SK-N-SH (cell line): ENCODE measurements at regions not wholly inside any gene's neighbourhood (a gene's known extent, or its start where the extent isn't known, plus 50 kb on each side); places are given as distances from the start of the nearest gene placed in this dataset.

Experiments
- CTCF ChIA-PET: fragments of 300-600, 350-600 bp; formaldehyde crosslinking; extraction: SDS; loops from one replicate; lab custom pipeline; 2021; lab: Yijun Ruan, JAX
- POLR2A ChIA-PET: fragments of 350-600 bp; sonication (Branson Sonifier 250); formaldehyde crosslinking; extraction: SDS; loops from one replicate; lab custom pipeline; 2020; ENCODE audit warnings: antibody characterized with exemption, inconsistent platforms; lab: Yijun Ruan, JAX
- DNase-seq: peaks from one replicate; pipeline ENCODE4 v3.0.0; 2012
- H2AFZ ChIP-seq: fragments of 200-600 bp; sonication (generic); 2 replicates; pipeline ENCODE4 v1.8.1; 2016; ENCODE audit warnings: antibody characterized with exemption, mild to moderate bottlenecking, low read depth
- H3F3A ChIP-seq: fragments of 200-600 bp; sonication (generic); replicated peaks from 2 replicates; pipeline ENCODE3; 2016; ENCODE audit warnings: antibody characterized with exemption, mild to moderate bottlenecking; ENCODE audit not compliant: insufficient read depth
- H3K27ac ChIP-seq, 2 experiments: fragments of 200-500 bp in 1 of 2; fragments of 200-600 bp in 1 of 2; sonication (Bioruptor generic) in 1 of 2; sonication (generic), shearing (Covaris generic) in 1 of 2; 2 replicates each; pipeline versions ENCODE4 v1.5.1 to v1.6.1; 2014 to 2016; ENCODE audit warnings: low read depth in 2 of 2, inconsistent platforms in 1 of 2, low read length in 1 of 2, mild to moderate bottlenecking in 1 of 2, mixed read lengths in 1 of 2
- H3K27me3 ChIP-seq: fragments of 200-600 bp; sonication (generic), shearing (Covaris generic); 2 replicates; pipeline ENCODE4 v1.6.1; 2016; ENCODE audit warnings: mixed run types; ENCODE audit not compliant: insufficient read depth
- H3K36me3 ChIP-seq, 2 experiments: fragments of 200-500 bp in 1 of 2; fragments of 200-600 bp in 1 of 2; sonication (Bioruptor generic) in 1 of 2; sonication (generic) in 1 of 2; replicated peaks in 1 of 2; 2 replicates each; pipeline versions ENCODE3 to v1.5.1; 2014 to 2016; ENCODE audit warnings: low read length in 1 of 2, mild to moderate bottlenecking in 1 of 2; ENCODE audit not compliant: insufficient read depth in 2 of 2, control insufficient read depth in 1 of 2
- H3K4me1 ChIP-seq, 2 experiments: fragments of 200-500 bp in 1 of 2; fragments of 200-600 bp in 1 of 2; sonication (Bioruptor generic) in 1 of 2; sonication (generic), shearing (Covaris generic) in 1 of 2; 2 replicates each; pipeline versions ENCODE4 v1.5.1 to v1.6.1; 2014 to 2016; ENCODE audit warnings: low read depth in 1 of 2, low read length in 1 of 2, mixed run types in 1 of 2; ENCODE audit not compliant: insufficient read depth in 2 of 2, control insufficient read depth in 1 of 2
- H3K4me2 ChIP-seq: fragments of 200-600 bp; sonication (generic), shearing (Covaris generic); 2 replicates; pipeline ENCODE4 v1.6.1; 2017; ENCODE audit warnings: mixed run types
- H3K4me3 ChIP-seq, 2 experiments: fragments of 200-500 bp in 1 of 2; fragments of 200-600 bp in 1 of 2; sonication (Bioruptor generic) in 1 of 2; sonication (generic), shearing (Covaris generic) in 1 of 2; 2 replicates each; pipeline versions ENCODE4 v1.5.1 to v1.8.1; 2014 to 2016; ENCODE audit warnings: low read depth in 2 of 2, inconsistent platforms in 1 of 2, low read length in 1 of 2, mild to moderate bottlenecking in 1 of 2, mixed read lengths in 1 of 2, moderate library complexity in 1 of 2
- H3K79me2 ChIP-seq: fragments of 200-600 bp; sonication (generic); 2 replicates; pipeline ENCODE4 v1.8.1; 2017; ENCODE audit warnings: mild to moderate bottlenecking; ENCODE audit not compliant: insufficient read depth
- H3K9ac ChIP-seq: fragments of 200-600 bp; sonication (generic); 2 replicates; pipeline ENCODE4 v1.6.1; 2017; ENCODE audit warnings: mixed run types
- H3K9me2 ChIP-seq: fragments of 200-600 bp; sonication (generic); 2 replicates; pipeline ENCODE4 v1.6.1; 2017; ENCODE audit warnings: mixed run types
- H3K9me3 ChIP-seq: fragments of 200-600 bp; sonication (generic); 2 replicates; pipeline ENCODE4 v1.6.1; 2017; ENCODE audit warnings: mixed run types, mild to moderate bottlenecking, moderate library complexity
- H4K20me1 ChIP-seq: fragments of 200-600 bp; sonication (generic); 2 replicates; pipeline ENCODE4 v1.6.1; 2017; ENCODE audit warnings: mild to moderate bottlenecking, mixed run types; ENCODE audit not compliant: insufficient read depth
- CHD2 ChIP-seq: fragments of 150-350 bp; IDR thresholded peaks from 2 replicates; pipeline ENCODE4 v1.6.1; 2018; ENCODE audit warnings: low read length; ENCODE audit not compliant: partially characterized antibody
- CTCF ChIP-seq: fragments of 200-600 bp; sonication (generic); IDR thresholded peaks from 2 replicates; pipeline ENCODE4 v1.6.1; 2017; ENCODE audit warnings: antibody characterized with exemption, mild to moderate bottlenecking, moderate library complexity
- ELF1 ChIP-seq: IDR thresholded peaks from 2 replicates; pipeline ENCODE4 v1.4.0; 2012
- EP300 ChIP-seq, 2 experiments: IDR thresholded peaks; 2 replicates each; pipeline versions ENCODE4 v1.4.0 to v1.6.1; 2012; ENCODE audit warnings: borderline replicate concordance in 1 of 2, low read depth in 1 of 2, low read length in 1 of 2
- EZH2phosphoT487 ChIP-seq: fragments of 200-600 bp; sonication (generic); IDR thresholded peaks from 2 replicates; pipeline ENCODE4 v1.6.1; 2017; ENCODE audit warnings: low read depth, mixed run types, mild to moderate bottlenecking, antibody characterized with exemption, moderate library complexity, borderline replicate concordance
- FOSL2 ChIP-seq: IDR thresholded peaks from 2 replicates; pipeline ENCODE4 v1.4.0; 2012; ENCODE audit warnings: low read depth, mild to moderate bottlenecking, moderate library complexity, borderline replicate concordance
- GABPA ChIP-seq: IDR thresholded peaks from 2 replicates; pipeline ENCODE4 v1.4.0; 2012; ENCODE audit warnings: low read depth, mild to moderate bottlenecking
- NFIC ChIP-seq: IDR thresholded peaks from 2 replicates; pipeline ENCODE4 v1.4.0; 2012; ENCODE audit warnings: borderline replicate concordance
- RAD21 ChIP-seq: IDR thresholded peaks from 2 replicates; pipeline ENCODE4 v1.6.1; 2012; ENCODE audit warnings: mild to moderate bottlenecking, low read length
- RXRA ChIP-seq: IDR thresholded peaks from 2 replicates; pipeline ENCODE4 v1.4.0; 2012; ENCODE audit warnings: low read depth, mild to moderate bottlenecking, borderline replicate concordance
- TCF12 ChIP-seq: IDR thresholded peaks from 2 replicates; pipeline ENCODE4 v1.4.0; 2012
- USF2 ChIP-seq: fragments of 150-350 bp; IDR thresholded peaks from 2 replicates; pipeline ENCODE4 v1.6.1; 2017; ENCODE audit warnings: antibody characterized with exemption, low read length, low read depth, borderline replicate concordance
- WGBS: methylation state at CpG from one replicate; pipeline ENCODE4 v1.1.6; 2017; ENCODE audit warnings: low lambda C conversion rate; 5-methylcytosine and 5-hydroxymethylcytosine counted together
- TF ChIP-seq, protein P1 (sequence below): IDR thresholded peaks from 2 replicates; pipeline ENCODE4 v1.6.1; 2012; ENCODE audit warnings: mild to moderate bottlenecking, low read depth, low read length, moderate library complexity
- TF ChIP-seq, protein P2 (sequence below): IDR thresholded peaks from 2 replicates; pipeline ENCODE4 v1.4.0; 2012; ENCODE audit warnings: low read depth, borderline replicate concordance
- TF ChIP-seq, protein P3 (sequence below): IDR thresholded peaks from 2 replicates; pipeline ENCODE4 v1.4.0; 2012; ENCODE audit warnings: low read depth

- H3F3A ChIP-seq: no peaks in the 10 kb centered on the region
- no peaks in the 10 kb centered on the region for H3K9me3 ChIP-seq
- no peak for DNase-seq
- H3K79me2 ChIP-seq: no peaks in the 10 kb centered on the region
- H3K4me3 ChIP-seq: no peak overlapping the region
- H3K27me3 ChIP-seq: no peaks in the 10 kb centered on the region
- ChIA-PET POLR2A (no interaction called here), CTCF (interaction anchor here (1.1 kb wide), 1 partner anchor 19 kb away, joined by 3 read pairs; no protein-coding TSS in a partner anchor)
- H3K36me3 ChIP-seq: no peaks in the 10 kb centered on the region
- 3% methylated on average over 4 of the region's 4 CpGs for WGBS
- no peaks in the 10 kb centered on the region for H3K9me2 ChIP-seq
- H3K4me2 ChIP-seq: no peak overlapping the region
- H3K4me1 ChIP-seq: no peaks in the 10 kb centered on the region
- no peak overlapping the region for H3K9ac ChIP-seq
- no peak overlapping the region for H3K27ac ChIP-seq
- H4K20me1 ChIP-seq: no peaks in the 10 kb centered on the region
- H2AFZ ChIP-seq: no peak overlapping the region
- TF ChIP-seq TCF12 (no peak), EP300 (IDR thresholded peaks at IDR 0.05; ENCODE audit: borderline replicate concordance in 1 of 2, low read depth in 1 of 2, low read length in 1 of 2) (no peak), ELF1 (no peak), CHD2 (no peak), FOSL2 (no peak), RAD21 (no peak), GABPA (no peak), USF2 (no peak), CTCF (no peak), EZH2phosphoT487 (no peak), NFIC (no peak), RXRA (no peak)
- TF ChIP-seq, protein P1, sequence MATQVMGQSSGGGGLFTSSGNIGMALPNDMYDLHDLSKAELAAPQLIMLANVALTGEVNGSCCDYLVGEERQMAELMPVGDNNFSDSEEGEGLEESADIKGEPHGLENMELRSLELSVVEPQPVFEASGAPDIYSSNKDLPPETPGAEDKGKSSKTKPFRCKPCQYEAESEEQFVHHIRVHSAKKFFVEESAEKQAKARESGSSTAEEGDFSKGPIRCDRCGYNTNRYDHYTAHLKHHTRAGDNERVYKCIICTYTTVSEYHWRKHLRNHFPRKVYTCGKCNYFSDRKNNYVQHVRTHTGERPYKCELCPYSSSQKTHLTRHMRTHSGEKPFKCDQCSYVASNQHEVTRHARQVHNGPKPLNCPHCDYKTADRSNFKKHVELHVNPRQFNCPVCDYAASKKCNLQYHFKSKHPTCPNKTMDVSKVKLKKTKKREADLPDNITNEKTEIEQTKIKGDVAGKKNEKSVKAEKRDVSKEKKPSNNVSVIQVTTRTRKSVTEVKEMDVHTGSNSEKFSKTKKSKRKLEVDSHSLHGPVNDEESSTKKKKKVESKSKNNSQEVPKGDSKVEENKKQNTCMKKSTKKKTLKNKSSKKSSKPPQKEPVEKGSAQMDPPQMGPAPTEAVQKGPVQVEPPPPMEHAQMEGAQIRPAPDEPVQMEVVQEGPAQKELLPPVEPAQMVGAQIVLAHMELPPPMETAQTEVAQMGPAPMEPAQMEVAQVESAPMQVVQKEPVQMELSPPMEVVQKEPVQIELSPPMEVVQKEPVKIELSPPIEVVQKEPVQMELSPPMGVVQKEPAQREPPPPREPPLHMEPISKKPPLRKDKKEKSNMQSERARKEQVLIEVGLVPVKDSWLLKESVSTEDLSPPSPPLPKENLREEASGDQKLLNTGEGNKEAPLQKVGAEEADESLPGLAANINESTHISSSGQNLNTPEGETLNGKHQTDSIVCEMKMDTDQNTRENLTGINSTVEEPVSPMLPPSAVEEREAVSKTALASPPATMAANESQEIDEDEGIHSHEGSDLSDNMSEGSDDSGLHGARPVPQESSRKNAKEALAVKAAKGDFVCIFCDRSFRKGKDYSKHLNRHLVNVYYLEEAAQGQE: no peak
- TF ChIP-seq, protein P2, sequence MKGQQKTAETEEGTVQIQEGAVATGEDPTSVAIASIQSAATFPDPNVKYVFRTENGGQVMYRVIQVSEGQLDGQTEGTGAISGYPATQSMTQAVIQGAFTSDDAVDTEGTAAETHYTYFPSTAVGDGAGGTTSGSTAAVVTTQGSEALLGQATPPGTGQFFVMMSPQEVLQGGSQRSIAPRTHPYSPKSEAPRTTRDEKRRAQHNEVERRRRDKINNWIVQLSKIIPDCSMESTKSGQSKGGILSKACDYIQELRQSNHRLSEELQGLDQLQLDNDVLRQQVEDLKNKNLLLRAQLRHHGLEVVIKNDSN: no peak
- TF ChIP-seq, protein P3, sequence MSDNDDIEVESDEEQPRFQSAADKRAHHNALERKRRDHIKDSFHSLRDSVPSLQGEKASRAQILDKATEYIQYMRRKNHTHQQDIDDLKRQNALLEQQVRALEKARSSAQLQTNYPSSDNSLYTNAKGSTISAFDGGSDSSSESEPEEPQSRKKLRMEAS: no peak
Observed at GRCh38 chr7:15821484-15822427, 135.3 kb upstream of the MEOX2 start.
